Mucosa of descending colon (tissue), 3 donors: ENCODE measurements at regions not wholly inside any gene's neighbourhood (a gene's known extent, or its start where the extent isn't known, plus 50 kb on each side); places are given as distances from the start of the nearest gene placed in this dataset.
A peak's percentile ranks its signal among the peaks of the same experiment; 100 is the strongest.
"Not testable (repeated sequence)": the region's sequence is repeated elsewhere in the genome, so short reads cannot be mapped to it uniquely, and the experiment has no call there.

Source experiments
- ATAC-seq: fragments of 200-7000 bp; cut with Tn5 transposase; one replicate; pipeline ENCODE4 v1.9.1; 2020; ENCODE audit warnings: mild to moderate bottlenecking, moderate library complexity
- DNase-seq, 3 donors: peaks; one replicate each; pipeline ENCODE4 v3.0.0-alpha.2; 2020
- H3K36me3 ChIP-seq: fragments of 200-600 bp; one replicate; pipeline ENCODE4 v1.8.0; 2021; ENCODE audit warnings: low read depth, mild to moderate bottlenecking
- H3K4me1 ChIP-seq: fragments of 200-600 bp; one replicate; pipeline ENCODE4 v1.8.0; 2021; ENCODE audit warnings: low read depth, mild to moderate bottlenecking
- H3K4me3 ChIP-seq: fragments of 200-600 bp; one replicate; pipeline ENCODE4 v1.8.0; 2021; ENCODE audit warnings: mild to moderate bottlenecking
- H3K9me3 ChIP-seq: fragments of 200-600 bp; one replicate; pipeline ENCODE4 v1.8.0; 2021; ENCODE audit warnings: mild to moderate bottlenecking
- intact Hi-C, 2 donors: fragments of 100-400 bp; cut with DNase I in 1 of 2; cut with micrococcal nuclease in 1 of 2; formaldehyde crosslinking; loops; one replicate each; pipeline versions ENCODE4 v1.11.0 to v1.11.1; 2022; cut with DNase I, micrococcal nuclease
- TF ChIP-seq, protein P1 (sequence below): fragments of 200-600 bp; IDR thresholded peaks from one replicate; pipeline ENCODE4 v1.8.0; 2022; ENCODE audit warnings: antibody characterized with exemption, mild to moderate bottlenecking
- donor health status: DM: no; HTN: no; CAD: no; lungs with moderate emphysema.
- donor health status: DM: no; HTN: no; CAD: no.
- donor health status: DM: no; HTN: yes; CAD: no.

GRCh38 chr5:1638658-1639400 lies 115.1 kb upstream of the LPCAT1 start:
- DNase-seq, result no peak
- H3K4me3 ChIP-seq, result no peak overlapping the region
- H3K4me1 ChIP-seq, result peaks cover 4% of the 10 kb centered on the region
- ATAC-seq, result no peak
- TF ChIP-seq, protein P1, sequence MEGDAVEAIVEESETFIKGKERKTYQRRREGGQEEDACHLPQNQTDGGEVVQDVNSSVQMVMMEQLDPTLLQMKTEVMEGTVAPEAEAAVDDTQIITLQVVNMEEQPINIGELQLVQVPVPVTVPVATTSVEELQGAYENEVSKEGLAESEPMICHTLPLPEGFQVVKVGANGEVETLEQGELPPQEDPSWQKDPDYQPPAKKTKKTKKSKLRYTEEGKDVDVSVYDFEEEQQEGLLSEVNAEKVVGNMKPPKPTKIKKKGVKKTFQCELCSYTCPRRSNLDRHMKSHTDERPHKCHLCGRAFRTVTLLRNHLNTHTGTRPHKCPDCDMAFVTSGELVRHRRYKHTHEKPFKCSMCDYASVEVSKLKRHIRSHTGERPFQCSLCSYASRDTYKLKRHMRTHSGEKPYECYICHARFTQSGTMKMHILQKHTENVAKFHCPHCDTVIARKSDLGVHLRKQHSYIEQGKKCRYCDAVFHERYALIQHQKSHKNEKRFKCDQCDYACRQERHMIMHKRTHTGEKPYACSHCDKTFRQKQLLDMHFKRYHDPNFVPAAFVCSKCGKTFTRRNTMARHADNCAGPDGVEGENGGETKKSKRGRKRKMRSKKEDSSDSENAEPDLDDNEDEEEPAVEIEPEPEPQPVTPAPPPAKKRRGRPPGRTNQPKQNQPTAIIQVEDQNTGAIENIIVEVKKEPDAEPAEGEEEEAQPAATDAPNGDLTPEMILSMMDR, result no peak
- no peaks in the 10 kb centered on the region for H3K9me3 ChIP-seq
- intact Hi-C loops, result no loop called here
- no peaks in the 10 kb centered on the region for H3K36me3 ChIP-seq

GRCh38 chr5:1637639-1638481 lies 114.1 kb upstream of the LPCAT1 start:
- no peak for DNase-seq
- intact Hi-C loops, result no loop called here

GRCh38 chr5:1636981-1637638 lies 113.3 kb upstream of the LPCAT1 start:
- H3K9me3 ChIP-seq, result no peaks in the 10 kb centered on the region
- ATAC-seq (no peak), DNase-seq (no peak)
- TF ChIP-seq, protein P1, result no peak
- H3K4me3 ChIP-seq, result no peak overlapping the region
- intact Hi-C loops, result no loop called here
- peaks cover 4% of the 10 kb centered on the region for H3K4me1 ChIP-seq
- H3K36me3 ChIP-seq, result no peaks in the 10 kb centered on the region

More at GRCh38 chr5:1637639-1638481, 114.1 kb upstream of the LPCAT1 start:
- TF ChIP-seq, protein P1, result no peak
- peaks cover 4% of the 10 kb centered on the region for H3K4me1 ChIP-seq
- no peak for ATAC-seq
- H3K9me3 ChIP-seq, result no peaks in the 10 kb centered on the region
- H3K4me3 ChIP-seq, result no peak overlapping the region
- no peaks in the 10 kb centered on the region for H3K36me3 ChIP-seq

DNA sequence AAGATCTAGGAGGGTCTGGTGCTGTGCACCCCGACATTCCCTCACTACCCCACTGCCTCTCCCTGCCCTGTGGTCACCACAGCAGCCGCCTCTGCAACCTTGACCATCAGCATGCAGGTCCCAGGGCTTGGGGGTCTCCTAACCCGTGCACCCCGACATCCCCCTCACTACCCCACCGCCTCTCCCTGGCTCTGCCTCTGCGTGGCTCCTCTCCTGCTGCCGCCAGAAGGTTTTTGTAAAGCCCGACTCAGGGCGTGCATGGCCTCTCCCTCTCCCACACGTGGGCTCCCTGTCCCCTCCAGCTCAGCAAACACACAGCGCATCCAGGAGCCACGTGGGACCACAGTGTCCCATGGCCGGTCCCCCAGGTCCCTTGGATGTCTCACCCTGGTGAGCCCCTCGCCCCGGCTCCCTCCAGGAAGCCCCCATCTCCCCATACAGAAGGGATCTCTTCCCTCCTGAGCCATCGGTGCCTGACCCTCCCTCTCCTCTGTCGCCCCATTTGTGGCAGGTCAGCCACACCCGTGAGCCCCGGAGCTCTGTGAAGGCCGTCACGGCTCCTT lies 112.5 kb upstream of the LPCAT1 start:
- intact Hi-C loops, DNase-seq: not testable (repeated sequence)

GRCh38 chr5:1635477-1635876 lies 111.7 kb upstream of the LPCAT1 start:
- intact Hi-C loops, H3K4me1 ChIP-seq, H3K4me3 ChIP-seq, ATAC-seq, H3K36me3 ChIP-seq, DNase-seq, H3K9me3 ChIP-seq: not testable (repeated sequence)

More for the DNA sequence above, 112.5 kb upstream of the LPCAT1 start:
- not testable (repeated sequence) for H3K9me3 ChIP-seq, H3K4me3 ChIP-seq, ATAC-seq, H3K4me1 ChIP-seq, H3K36me3 ChIP-seq

- Histone ChIP-seq H3K36me3 (no peaks in the 10 kb centered on the region), H3K9me3 (no peaks in the 10 kb centered on the region), H3K4me1 (peaks cover 4% of the 10 kb centered on the region), H3K4me3 (peak overlapping the region; percentile 78)
- no peak for DNase-seq
- no peak for ATAC-seq
- intact Hi-C loops, result no loop called here
- TF ChIP-seq, protein P1, result no peak
These were observed 110.5 kb upstream of the LPCAT1 start for GRCh38 chr5:1634337-1634661.
